ENCODE measurements at regions not wholly inside any gene's neighbourhood (a gene's known extent, or its start where the extent isn't known, plus 50 kb on each side); places are given as distances from the start of the nearest gene placed in this dataset.

GRCh38 chr18:39594206-39594605 lies 2028.6 kb upstream of the CELF4 start:
- no peak for TF ChIP-seq CTCF (IDR thresholded peaks at IDR 0.05)
- no peak for TF ChIP-seq POLR2A (IDR thresholded peaks at IDR 0.05)
- no peak for TF ChIP-seq EP300 (IDR thresholded peaks at IDR 0.05)
- no peak for TF ChIP-seq POLR2AphosphoS5 (IDR thresholded peaks at IDR 0.05)

Data from sigmoid colon (tissue), 4 donors.